HEK293 (cell line): ENCODE measurements at regions not wholly inside any gene's neighbourhood (a gene's known extent, or its start where the extent isn't known, plus 50 kb on each side); places are given as distances from the start of the nearest gene placed in this dataset.

Experiments used
- CTCF ChIA-PET: fragments of 350-600 bp; formaldehyde crosslinking; extraction: SDS; loops from one replicate; lab custom pipeline; 2021; ENCODE audit warnings: antibody characterized with exemption; lab: Yijun Ruan, JAX
- POLR2A ChIA-PET: fragments of 300-600 bp; formaldehyde crosslinking; extraction: SDS; loops from one replicate; lab custom pipeline; 2020; ENCODE audit warnings: antibody characterized with exemption, inconsistent platforms; lab: Yijun Ruan, JAX
- H3K27ac ChIP-seq: fragments of 200-500 bp; sonication (Bioruptor generic); 2 replicates; pipeline ENCODE4 v1.5.1; 2014; ENCODE audit warnings: low read depth, low read length, control low read depth, inconsistent platforms; ENCODE audit errors: extremely low read depth
- H3K36me3 ChIP-seq, 2 experiments: fragments of 200-500 bp in 1 of 2; sonication (Bioruptor generic) in 1 of 2; 1 replicate in 1 of 2; 2 replicates in 1 of 2; pipeline ENCODE4 v1.5.1; 2014 to 2017; ENCODE audit warnings: inconsistent platforms in 2 of 2, low read length in 2 of 2; ENCODE audit not compliant: control insufficient read depth in 2 of 2, insufficient read depth in 1 of 2
- H3K4me1 ChIP-seq: fragments of 200-500 bp; sonication (Bioruptor generic); 2 replicates; pipeline ENCODE4 v1.5.1; 2014; ENCODE audit warnings: mild to moderate bottlenecking, low read length, inconsistent platforms; ENCODE audit not compliant: control insufficient read depth, insufficient read depth
- H3K4me3 ChIP-seq: 2 replicates; pipeline ENCODE4 v1.5.1; 2011; ENCODE audit warnings: low read depth, mild to moderate bottlenecking, control low read depth, low read length, moderate library complexity
- H3K9me3 ChIP-seq: fragments of 200-500 bp; sonication (Bioruptor generic); 2 replicates; pipeline ENCODE4 v1.5.1; 2014; ENCODE audit warnings: low read depth, low read length, inconsistent platforms; ENCODE audit not compliant: control insufficient read depth, insufficient read depth
- BCL11A ChIP-seq: fragments of 450-650 bp; formaldehyde crosslinking; IDR thresholded peaks from 2 replicates; pipeline ENCODE4 v1.5.1; 2016; ENCODE audit warnings: low read depth, missing biosample characterization, missing genetic modification characterization
- GFI1B ChIP-seq: fragments of 450-650 bp; formaldehyde crosslinking; IDR thresholded peaks from 2 replicates; pipeline ENCODE4 v1.5.1; 2016; ENCODE audit warnings: missing biosample characterization, missing genetic modification characterization
- HOXC10 ChIP-seq: sonication (generic); formaldehyde crosslinking; IDR thresholded peaks from 2 replicates; pipeline ENCODE4 v1.8.1; 2023; ENCODE audit warnings: mild to moderate bottlenecking, missing genetic modification reagents
- KLF9 ChIP-seq: fragments of 450-650 bp; formaldehyde crosslinking; IDR thresholded peaks from 2 replicates; pipeline ENCODE4 v1.5.1; 2016; ENCODE audit warnings: missing biosample characterization, missing genetic modification characterization, low read depth
- PRDM6 ChIP-seq: fragments of 450-650 bp; formaldehyde crosslinking; IDR thresholded peaks from 2 replicates; pipeline ENCODE4 v1.5.1; 2017; ENCODE audit warnings: missing biosample characterization, missing genetic modification characterization
- YY1 ChIP-seq: fragments of 450-650 bp; formaldehyde crosslinking; IDR thresholded peaks from 2 replicates; pipeline ENCODE4 v1.5.1; 2018; ENCODE audit warnings: missing biosample characterization, missing genetic modification characterization
- ZBTB17 ChIP-seq: fragments of 450-650 bp; formaldehyde crosslinking; IDR thresholded peaks from 2 replicates; pipeline ENCODE4 v1.5.1; 2016; ENCODE audit warnings: missing biosample characterization, missing genetic modification characterization
- ZBTB8A ChIP-seq: fragments of 450-650 bp; formaldehyde crosslinking; IDR thresholded peaks from 2 replicates; pipeline ENCODE4 v1.5.1; 2016; ENCODE audit warnings: missing biosample characterization, missing genetic modification characterization
- ZFP41 ChIP-seq: fragments of 450-650 bp; formaldehyde crosslinking; IDR thresholded peaks from 2 replicates; pipeline ENCODE4 v1.5.1; 2016; ENCODE audit warnings: missing biosample characterization, missing genetic modification characterization, borderline replicate concordance
- ZNF114 ChIP-seq: fragments of 450-650 bp; formaldehyde crosslinking; IDR thresholded peaks from 2 replicates; pipeline ENCODE4 v1.5.0; 2017; ENCODE audit warnings: missing biosample characterization, missing genetic modification characterization
- ZNF138 ChIP-seq: fragments of 450-650 bp; formaldehyde crosslinking; IDR thresholded peaks from 2 replicates; pipeline ENCODE4 v1.5.1; 2016; ENCODE audit warnings: missing biosample characterization, missing genetic modification characterization, borderline replicate concordance
- ZNF146 ChIP-seq: fragments of 450-650 bp; formaldehyde crosslinking; IDR thresholded peaks from 2 replicates; pipeline ENCODE4 v1.5.1; 2016; ENCODE audit warnings: missing biosample characterization, missing genetic modification characterization
- ZNF16 ChIP-seq: fragments of 450-650 bp; formaldehyde crosslinking; IDR thresholded peaks from 2 replicates; pipeline ENCODE4 v1.5.1; 2016; ENCODE audit warnings: low read depth, missing biosample characterization, missing genetic modification characterization
- ZNF221 ChIP-seq: fragments of 450-650 bp; formaldehyde crosslinking; IDR thresholded peaks from 2 replicates; pipeline ENCODE4 v1.5.1; 2017; ENCODE audit warnings: missing biosample characterization, missing genetic modification characterization, borderline replicate concordance
- ZNF223 ChIP-seq: fragments of 450-650 bp; formaldehyde crosslinking; IDR thresholded peaks from 2 replicates; pipeline ENCODE4 v1.5.1; 2016; ENCODE audit warnings: missing biosample characterization, missing genetic modification characterization
- ZNF239 ChIP-seq: fragments of 450-650 bp; formaldehyde crosslinking; IDR thresholded peaks from 2 replicates; pipeline ENCODE4 v1.5.1; 2016; ENCODE audit warnings: missing biosample characterization, missing genetic modification characterization
- ZNF350 ChIP-seq: fragments of 450-650 bp; formaldehyde crosslinking; IDR thresholded peaks from 2 replicates; pipeline ENCODE4 v1.5.0; 2017; ENCODE audit warnings: missing biosample characterization, mild to moderate bottlenecking, missing genetic modification characterization
- ZNF433 ChIP-seq: fragments of 450-650 bp; formaldehyde crosslinking; IDR thresholded peaks from 2 replicates; pipeline ENCODE4 v1.5.1; 2016; ENCODE audit warnings: missing biosample characterization, missing genetic modification characterization, low read depth
- ZNF501 ChIP-seq: fragments of 450-650 bp; formaldehyde crosslinking; IDR thresholded peaks from 2 replicates; pipeline ENCODE4 v1.5.1; 2016; ENCODE audit warnings: missing biosample characterization, missing genetic modification characterization
- ZNF510 ChIP-seq: fragments of 450-650 bp; formaldehyde crosslinking; IDR thresholded peaks from 2 replicates; pipeline ENCODE4 v1.5.1; 2018; ENCODE audit warnings: mild to moderate bottlenecking, missing genetic modification characterization, missing biosample characterization; ENCODE audit not compliant: insufficient replicate concordance
- ZNF530 ChIP-seq: fragments of 450-650 bp; formaldehyde crosslinking; IDR thresholded peaks from 2 replicates; pipeline ENCODE4 v1.5.1; 2016; ENCODE audit warnings: low read depth, missing biosample characterization, missing genetic modification characterization
- ZNF558 ChIP-seq: fragments of 450-650 bp; formaldehyde crosslinking; IDR thresholded peaks from 2 replicates; pipeline ENCODE4 v1.5.1; 2016; ENCODE audit warnings: missing biosample characterization, missing genetic modification characterization
- ZNF561 ChIP-seq: fragments of 450-650 bp; IDR thresholded peaks from 2 replicates; pipeline ENCODE4 v1.5.1; 2018; ENCODE audit warnings: missing biosample characterization, missing genetic modification characterization, borderline replicate concordance
- ZNF580 ChIP-seq: fragments of 450-650 bp; formaldehyde crosslinking; IDR thresholded peaks from 2 replicates; pipeline ENCODE4 v1.5.1; 2016; ENCODE audit warnings: missing biosample characterization, missing genetic modification characterization
- ZNF629 ChIP-seq: fragments of 450-650 bp; formaldehyde crosslinking; IDR thresholded peaks from 2 replicates; pipeline ENCODE4 v1.5.1; 2017; ENCODE audit warnings: missing biosample characterization, missing genetic modification characterization
- ZNF670 ChIP-seq: fragments of 450-650 bp; formaldehyde crosslinking; IDR thresholded peaks from 2 replicates; pipeline ENCODE4 v1.5.1; 2016; ENCODE audit warnings: missing biosample characterization, missing genetic modification characterization, low read depth
- ZNF768 ChIP-seq: fragments of 450-650 bp; formaldehyde crosslinking; IDR thresholded peaks from 2 replicates; pipeline ENCODE4 v1.5.1; 2018; ENCODE audit warnings: missing biosample characterization, mild to moderate bottlenecking, missing genetic modification characterization
- ZSCAN23 ChIP-seq: fragments of 450-650 bp; formaldehyde crosslinking; IDR thresholded peaks from 2 replicates; pipeline ENCODE4 v1.5.1; 2016; ENCODE audit warnings: missing biosample characterization, missing genetic modification characterization
- TF ChIP-seq, protein P1 (sequence below): sonication (generic); formaldehyde crosslinking; IDR thresholded peaks from 2 replicates; pipeline ENCODE4 v1.8.1; 2022; ENCODE audit warnings: mild to moderate bottlenecking, moderate library complexity, missing genetic modification reagents
- TF ChIP-seq, protein P2 (sequence below): fragments of 450-650 bp; formaldehyde crosslinking; IDR thresholded peaks from 2 replicates; pipeline ENCODE4 v1.5.1; 2016; ENCODE audit warnings: missing biosample characterization, missing genetic modification characterization

DNA sequence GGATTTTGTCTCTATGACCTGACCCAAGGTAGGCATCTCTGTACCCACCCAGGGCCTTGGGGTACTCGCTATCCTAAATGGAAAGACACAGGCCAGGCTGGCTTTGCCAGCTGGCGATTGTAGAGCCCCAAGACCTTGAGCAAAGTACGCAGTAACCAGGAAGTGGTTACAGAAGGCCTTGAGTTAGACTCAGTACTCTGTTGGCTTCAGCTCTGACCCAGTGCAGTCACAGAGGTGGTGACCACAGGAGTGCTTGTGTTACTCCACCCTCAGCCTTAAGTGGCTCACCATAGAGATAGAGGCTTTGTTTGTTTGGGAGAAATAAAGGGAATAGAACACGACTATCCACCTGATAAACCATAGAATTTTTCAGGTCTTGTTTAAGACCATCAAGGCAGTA is 880.5 kb upstream of the POU3F4 start:
- H3K27ac ChIP-seq: no peak overlapping the region
- ChIA-PET CTCF (interaction anchor here (0.7 kb wide), 1 partner anchor 34 kb away, joined by 3 read pairs; no protein-coding TSS in a partner anchor), POLR2A (no interaction called here)
- no peaks in the 10 kb centered on the region for H3K4me1 ChIP-seq
- H3K9me3 ChIP-seq: peaks cover 3% of the 10 kb centered on the region
- no peak for TF ChIP-seq ZNF558 (tag by site-specific recombination)
- TF ChIP-seq ZNF239: no peak
- TF ChIP-seq, protein P1, sequence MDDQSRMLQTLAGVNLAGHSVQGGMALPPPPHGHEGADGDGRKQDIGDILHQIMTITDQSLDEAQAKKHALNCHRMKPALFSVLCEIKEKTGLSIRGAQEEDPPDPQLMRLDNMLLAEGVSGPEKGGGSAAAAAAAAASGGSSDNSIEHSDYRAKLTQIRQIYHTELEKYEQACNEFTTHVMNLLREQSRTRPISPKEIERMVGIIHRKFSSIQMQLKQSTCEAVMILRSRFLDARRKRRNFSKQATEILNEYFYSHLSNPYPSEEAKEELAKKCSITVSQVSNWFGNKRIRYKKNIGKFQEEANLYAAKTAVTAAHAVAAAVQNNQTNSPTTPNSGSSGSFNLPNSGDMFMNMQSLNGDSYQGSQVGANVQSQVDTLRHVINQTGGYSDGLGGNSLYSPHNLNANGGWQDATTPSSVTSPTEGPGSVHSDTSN (CRISPR knock-in tag): no peak
- TF ChIP-seq ZNF768 (tag by site-specific recombination): no peak
- no peak for TF ChIP-seq ZNF501 (tag by site-specific recombination)
- no peak for TF ChIP-seq ZNF670 (tag by site-specific recombination)
- no peak for TF ChIP-seq ZNF350 (tag by site-specific recombination)
- no peak for TF ChIP-seq ZFP41 (tag by site-specific recombination)
- TF ChIP-seq ZNF629 (tag by site-specific recombination): no peak
- no peak for TF ChIP-seq ZNF561 (tag by site-specific recombination)
- TF ChIP-seq ZNF530: no peak
- TF ChIP-seq, protein P2, sequence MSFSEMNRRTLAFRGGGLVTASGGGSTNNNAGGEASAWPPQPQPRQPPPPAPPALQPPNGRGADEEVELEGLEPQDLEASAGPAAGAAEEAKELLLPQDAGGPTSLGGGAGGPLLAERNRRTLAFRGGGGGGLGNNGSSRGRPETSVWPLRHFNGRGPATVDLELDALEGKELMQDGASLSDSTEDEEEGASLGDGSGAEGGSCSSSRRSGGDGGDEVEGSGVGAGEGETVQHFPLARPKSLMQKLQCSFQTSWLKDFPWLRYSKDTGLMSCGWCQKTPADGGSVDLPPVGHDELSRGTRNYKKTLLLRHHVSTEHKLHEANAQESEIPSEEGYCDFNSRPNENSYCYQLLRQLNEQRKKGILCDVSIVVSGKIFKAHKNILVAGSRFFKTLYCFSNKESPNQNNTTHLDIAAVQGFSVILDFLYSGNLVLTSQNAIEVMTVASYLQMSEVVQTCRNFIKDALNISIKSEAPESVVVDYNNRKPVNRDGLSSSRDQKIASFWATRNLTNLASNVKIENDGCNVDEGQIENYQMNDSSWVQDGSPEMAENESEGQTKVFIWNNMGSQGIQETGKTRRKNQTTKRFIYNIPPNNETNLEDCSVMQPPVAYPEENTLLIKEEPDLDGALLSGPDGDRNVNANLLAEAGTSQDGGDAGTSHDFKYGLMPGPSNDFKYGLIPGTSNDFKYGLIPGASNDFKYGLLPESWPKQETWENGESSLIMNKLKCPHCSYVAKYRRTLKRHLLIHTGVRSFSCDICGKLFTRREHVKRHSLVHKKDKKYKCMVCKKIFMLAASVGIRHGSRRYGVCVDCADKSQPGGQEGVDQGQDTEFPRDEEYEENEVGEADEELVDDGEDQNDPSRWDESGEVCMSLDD (tag by site-specific recombination): no peak
- TF ChIP-seq YY1: no peak
- TF ChIP-seq BCL11A (tag by site-specific recombination): no peak
- no peak for TF ChIP-seq KLF9 (tag by site-specific recombination)
- no peak for TF ChIP-seq ZNF221 (tag by site-specific recombination)
- no peak for TF ChIP-seq ZSCAN23 (tag by site-specific recombination)
- no peaks in the 10 kb centered on the region for H3K36me3 ChIP-seq
- no peak overlapping the region for H3K4me3 ChIP-seq

- Histone ChIP-seq H3K4me1 (no peaks in the 10 kb centered on the region), H3K27ac (no peak overlapping the region), H3K36me3 (no peaks in the 10 kb centered on the region), H3K4me3 (no peak overlapping the region), H3K9me3 (no peaks in the 10 kb centered on the region)
- CTCF ChIA-PET: no interaction called here
- POLR2A ChIA-PET: no interaction called here
- no peak for TF ChIP-seq ZNF433 (tag by site-specific recombination)
- no peak for TF ChIP-seq ZNF223 (tag by site-specific recombination)
- no peak for TF ChIP-seq GFI1B (tag by site-specific recombination)
- TF ChIP-seq ZNF114 (tag by site-specific recombination): no peak
- no peak for TF ChIP-seq ZNF510 (tag by site-specific recombination)
- TF ChIP-seq PRDM6: no peak
- no peak for TF ChIP-seq ZNF138
- no peak for TF ChIP-seq ZBTB17 (tag by site-specific recombination)
- no peak for TF ChIP-seq ZNF16 (tag by site-specific recombination)
- TF ChIP-seq HOXC10 (CRISPR knock-in tag): no peak
- TF ChIP-seq ZNF221 (tag by site-specific recombination): no peak
- TF ChIP-seq ZNF580 (tag by site-specific recombination): no peak
- TF ChIP-seq ZNF146: no peak
- no peak for TF ChIP-seq ZBTB8A (tag by site-specific recombination)
Measured at GRCh38 chrX:82648062-82648461, 860.0 kb upstream of the POU3F4 start.
